ENCODE measurements at regions not wholly inside any gene's neighbourhood (a gene's known extent, or its start where the extent isn't known, plus 50 kb on each side); places are given as distances from the start of the nearest gene placed in this dataset.

GRCh38 chr2:67179526-67179925, 217.6 kb upstream of the ETAA1 start:
- Histone ChIP-seq H3K18ac (ENCODE audit: low read length) (no peak overlapping the region), H3K14ac (ENCODE audit: low read length) (no peak overlapping the region), H3K4me3 (ENCODE audit: low read depth, low read length) (no peak overlapping the region), H3K4ac (ENCODE audit: low read depth, low read length) (no peak overlapping the region), H3K9me3 (ENCODE audit: insufficient read depth, low read depth, low read length) (no peaks in the 10 kb centered on the region), H3K79me1 (ENCODE audit: low read length) (no peaks in the 10 kb centered on the region), H3K9ac (ENCODE audit: low read length) (no peak overlapping the region), H3K4me1 (ENCODE audit: control insufficient read depth in 1 of 2, insufficient read depth in 2 of 2, low read length in 2 of 2) (no peaks in the 10 kb centered on the region), H3K4me2 (ENCODE audit: low read length) (no peak overlapping the region), H2BK5ac (ENCODE audit: low read depth, low read length, poor library complexity) (no peak overlapping the region), H4K12ac (ENCODE audit: low read depth, low read length) (no peak overlapping the region), H3K27me3 (ENCODE audit: insufficient read depth, low read length) (no peaks in the 10 kb centered on the region), H3K23ac (ENCODE audit: low read length) (no peak overlapping the region), H2BK120ac (ENCODE audit: insufficient read depth, low read length, poor library complexity) (no peak overlapping the region), H2AK5ac (ENCODE audit: low read length) (no peak overlapping the region), H4K8ac (ENCODE audit: low read depth, low read length) (no peak overlapping the region), H2BK12ac (ENCODE audit: low read length) (no peak overlapping the region), H3K27ac (ENCODE audit: low read depth, low read length) (no peak overlapping the region), H3K36me3 (ENCODE audit: control insufficient read depth in 1 of 2, insufficient read depth in 2 of 2, low read length in 2 of 2) (no peaks in the 10 kb centered on the region), H4K91ac (ENCODE audit: low read depth, low read length) (no peak overlapping the region), H2AFZ (ENCODE audit: insufficient read depth, low read length, poor library complexity) (no peak overlapping the region), H3K79me2 (ENCODE audit: control insufficient read depth, insufficient read depth, low read length, poor library complexity) (no peaks in the 10 kb centered on the region)
- no peak for DNase-seq
- no CpG with 5 or more reads among the region's 3 CpGs for WGBS (ENCODE audit: extremely low coverage, insufficient coverage, insufficient read length)

- no CpG with 5 or more reads among the region's 2 CpGs for WGBS (ENCODE audit: extremely low coverage, insufficient coverage, insufficient read length)
- Histone ChIP-seq H2AK5ac (ENCODE audit: low read length) (no peak overlapping the region), H2AFZ (ENCODE audit: insufficient read depth, low read length, poor library complexity) (no peak overlapping the region), H3K23ac (ENCODE audit: low read length) (no peak overlapping the region), H3K36me3 (ENCODE audit: control insufficient read depth in 1 of 2, insufficient read depth in 2 of 2, low read length in 2 of 2) (no peaks in the 10 kb centered on the region), H3K9ac (ENCODE audit: low read length) (no peak overlapping the region), H2BK5ac (ENCODE audit: low read depth, low read length, poor library complexity) (no peak overlapping the region), H3K9me3 (ENCODE audit: insufficient read depth, low read depth, low read length) (no peaks in the 10 kb centered on the region), H2BK120ac (ENCODE audit: insufficient read depth, low read length, poor library complexity) (no peak overlapping the region), H3K27me3 (ENCODE audit: insufficient read depth, low read length) (no peaks in the 10 kb centered on the region), H3K79me1 (ENCODE audit: low read length) (no peaks in the 10 kb centered on the region), H2BK12ac (ENCODE audit: low read length) (no peak overlapping the region), H3K4me1 (ENCODE audit: control insufficient read depth in 1 of 2, insufficient read depth in 2 of 2, low read length in 2 of 2) (no peaks in the 10 kb centered on the region), H3K27ac (ENCODE audit: low read depth, low read length) (no peak overlapping the region), H3K4me3 (ENCODE audit: low read depth, low read length) (no peak overlapping the region), H3K4me2 (ENCODE audit: low read length) (no peak overlapping the region), H4K91ac (ENCODE audit: low read depth, low read length) (no peak overlapping the region), H3K79me2 (ENCODE audit: control insufficient read depth, insufficient read depth, low read length, poor library complexity) (no peaks in the 10 kb centered on the region), H4K8ac (ENCODE audit: low read depth, low read length) (no peak overlapping the region), H3K18ac (ENCODE audit: low read length) (no peak overlapping the region), H4K12ac (ENCODE audit: low read depth, low read length) (no peak overlapping the region), H3K4ac (ENCODE audit: low read depth, low read length) (no peak overlapping the region), H3K14ac (ENCODE audit: low read length) (no peak overlapping the region)
- no peak for DNase-seq
Measured at GRCh38 chr2:67180841-67181240, 216.3 kb upstream of the ETAA1 start.

- no peaks in the 10 kb centered on the region for H3K79me1 ChIP-seq (ENCODE audit: low read length)
- no CpG with 5 or more reads among the region's 2 CpGs for WGBS (ENCODE audit: extremely low coverage, insufficient coverage, insufficient read length)
- no peak overlapping the region for H3K4ac ChIP-seq (ENCODE audit: low read depth, low read length)
- no peak overlapping the region for H2AK5ac ChIP-seq (ENCODE audit: low read length)
- no peaks in the 10 kb centered on the region for H3K9me3 ChIP-seq (ENCODE audit: insufficient read depth, low read depth, low read length)
- no peaks in the 10 kb centered on the region for H3K36me3 ChIP-seq (ENCODE audit: control insufficient read depth in 1 of 2, insufficient read depth in 2 of 2, low read length in 2 of 2)
- no peaks in the 10 kb centered on the region for H3K79me2 ChIP-seq (ENCODE audit: control insufficient read depth, insufficient read depth, low read length, poor library complexity)
- H3K9ac ChIP-seq (ENCODE audit: low read length) = no peak overlapping the region
- H2BK12ac ChIP-seq (ENCODE audit: low read length) = no peak overlapping the region
- no peak overlapping the region for H3K14ac ChIP-seq (ENCODE audit: low read length)
- no peak overlapping the region for H4K12ac ChIP-seq (ENCODE audit: low read depth, low read length)
- DNase-seq = no peak
- H3K4me1 ChIP-seq (ENCODE audit: control insufficient read depth in 1 of 2, insufficient read depth in 2 of 2, low read length in 2 of 2) = no peaks in the 10 kb centered on the region
- no peak overlapping the region for H2BK120ac ChIP-seq (ENCODE audit: insufficient read depth, low read length, poor library complexity)
- no peak overlapping the region for H3K27ac ChIP-seq (ENCODE audit: low read depth, low read length)
- no peak overlapping the region for H3K4me2 ChIP-seq (ENCODE audit: low read length)
- H2BK5ac ChIP-seq (ENCODE audit: low read depth, low read length, poor library complexity) = no peak overlapping the region
- no peak overlapping the region for H3K18ac ChIP-seq (ENCODE audit: low read length)
- H4K91ac ChIP-seq (ENCODE audit: low read depth, low read length) = no peak overlapping the region
- H3K23ac ChIP-seq (ENCODE audit: low read length) = no peak overlapping the region
- no peak overlapping the region for H3K4me3 ChIP-seq (ENCODE audit: low read depth, low read length)
- no peak overlapping the region for H4K8ac ChIP-seq (ENCODE audit: low read depth, low read length)
- no peak overlapping the region for H2AFZ ChIP-seq (ENCODE audit: insufficient read depth, low read length, poor library complexity)
- no peaks in the 10 kb centered on the region for H3K27me3 ChIP-seq (ENCODE audit: insufficient read depth, low read length)
Measured at GRCh38 chr2:67182884-67183283, 214.2 kb upstream of the ETAA1 start.

- Histone ChIP-seq H4K91ac (ENCODE audit: low read depth, low read length) (no peak overlapping the region), H3K4me1 (ENCODE audit: control insufficient read depth in 1 of 2, insufficient read depth in 2 of 2, low read length in 2 of 2) (no peaks in the 10 kb centered on the region), H2BK12ac (ENCODE audit: low read length) (no peak overlapping the region), H2AK5ac (ENCODE audit: low read length) (no peak overlapping the region), H3K27ac (ENCODE audit: low read depth, low read length) (no peak overlapping the region), H3K4me3 (ENCODE audit: low read depth, low read length) (no peak overlapping the region), H3K36me3 (ENCODE audit: control insufficient read depth in 1 of 2, insufficient read depth in 2 of 2, low read length in 2 of 2) (no peaks in the 10 kb centered on the region), H4K12ac (ENCODE audit: low read depth, low read length) (no peak overlapping the region), H2BK120ac (ENCODE audit: insufficient read depth, low read length, poor library complexity) (no peak overlapping the region), H3K9ac (ENCODE audit: low read length) (no peak overlapping the region), H3K79me1 (ENCODE audit: low read length) (no peaks in the 10 kb centered on the region), H3K79me2 (ENCODE audit: control insufficient read depth, insufficient read depth, low read length, poor library complexity) (no peaks in the 10 kb centered on the region), H2AFZ (ENCODE audit: insufficient read depth, low read length, poor library complexity) (no peak overlapping the region), H3K9me3 (ENCODE audit: insufficient read depth, low read depth, low read length) (no peaks in the 10 kb centered on the region), H3K18ac (ENCODE audit: low read length) (no peak overlapping the region), H3K4ac (ENCODE audit: low read depth, low read length) (no peak overlapping the region), H2BK5ac (ENCODE audit: low read depth, low read length, poor library complexity) (no peak overlapping the region), H3K14ac (ENCODE audit: low read length) (no peak overlapping the region), H3K23ac (ENCODE audit: low read length) (no peak overlapping the region), H3K27me3 (ENCODE audit: insufficient read depth, low read length) (no peaks in the 10 kb centered on the region), H4K8ac (ENCODE audit: low read depth, low read length) (no peak overlapping the region), H3K4me2 (ENCODE audit: low read length) (no peak overlapping the region)
- DNase-seq = no peak
- WGBS (ENCODE audit: extremely low coverage, insufficient coverage, insufficient read length) = no CpG with 5 or more reads among the region's 3 CpGs
Measured at GRCh38 chr2:67186326-67186725, 210.8 kb upstream of the ETAA1 start.
